EH (cell line): ENCODE measurements at regions not wholly inside any gene's neighbourhood (a gene's known extent, or its start where the extent isn't known, plus 50 kb on each side); places are given as distances from the start of the nearest gene placed in this dataset.
"Not testable (repeated sequence)": the region's sequence is repeated elsewhere in the genome, so short reads cannot be mapped to it uniquely, and the experiment has no call there.

Experiments
- DNase-seq: peaks from one replicate; pipeline ENCODE4 v3.0.0-alpha.2; 2015; ENCODE audit warnings: low read depth

GRCh38 chr13:21879263-21879914, 208.5 kb downstream of the FGF9 start:
- DNase-seq: no peak

DNA sequence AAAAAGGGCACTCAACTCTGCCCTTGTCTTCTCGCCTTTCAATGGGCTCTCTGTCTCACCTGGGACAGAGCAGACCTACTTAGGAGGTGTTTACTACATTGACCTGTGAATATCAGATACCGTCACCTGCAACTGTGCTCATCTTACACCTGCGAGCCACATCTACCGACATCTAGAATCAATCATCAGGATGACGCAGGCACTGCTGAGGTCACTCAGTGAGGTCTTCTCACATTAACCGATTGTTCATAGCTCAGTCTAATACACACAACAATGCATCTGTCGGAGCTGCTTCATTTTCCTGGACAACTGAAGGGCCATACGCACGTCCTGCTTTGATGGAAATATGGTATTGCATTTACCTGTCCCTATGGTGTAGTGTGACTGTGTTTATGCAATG, 211.9 kb downstream of the FGF9 start:
- no peak for DNase-seq

GRCh38 chr13:21883713-21884112, 212.8 kb downstream of the FGF9 start:
- DNase-seq: no peak

GRCh38 chr13:21884299-21884909, 213.5 kb downstream of the FGF9 start:
- DNase-seq: no peak

GRCh38 chr13:21884965-21885567, 214.2 kb downstream of the FGF9 start:
- no peak for DNase-seq

GRCh38 chr13:21885714-21886224, 214.9 kb downstream of the FGF9 start:
- DNase-seq: no peak

DNA sequence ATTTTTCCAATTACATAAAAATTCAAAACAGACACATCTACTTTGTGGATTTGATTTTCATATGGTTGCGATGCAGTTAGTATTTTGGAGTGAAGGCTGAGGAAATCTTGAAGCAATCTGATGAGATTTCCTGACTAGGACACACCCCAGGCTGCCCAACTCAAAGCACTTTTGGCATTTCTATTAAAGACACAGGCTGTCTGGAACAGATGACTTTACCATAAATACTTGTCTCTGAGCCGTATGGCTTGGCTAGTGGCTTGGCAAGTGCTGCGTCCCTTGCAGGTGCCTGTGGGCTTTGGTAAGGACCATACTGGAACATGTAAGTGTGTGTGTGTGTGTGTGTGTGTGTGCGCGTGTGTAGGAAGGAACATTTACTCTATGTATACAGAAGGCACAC, 218.8 kb downstream of the FGF9 start:
- no peak for DNase-seq

DNA sequence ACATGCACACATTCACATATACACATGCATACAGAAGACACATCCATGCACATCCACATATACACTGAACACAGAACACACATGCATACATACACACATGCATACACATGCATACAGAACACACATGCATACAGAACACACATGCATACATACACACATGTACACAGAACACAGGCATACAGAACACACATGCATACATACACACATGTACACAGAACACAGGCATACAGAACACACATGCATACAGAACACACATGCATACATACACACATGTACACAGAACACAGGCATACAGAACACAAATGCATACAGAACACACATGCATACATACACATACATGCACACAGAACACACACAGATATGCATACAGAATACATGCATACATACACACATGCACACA, 219.3 kb downstream of the FGF9 start:
- not testable (repeated sequence) for DNase-seq

DNA sequence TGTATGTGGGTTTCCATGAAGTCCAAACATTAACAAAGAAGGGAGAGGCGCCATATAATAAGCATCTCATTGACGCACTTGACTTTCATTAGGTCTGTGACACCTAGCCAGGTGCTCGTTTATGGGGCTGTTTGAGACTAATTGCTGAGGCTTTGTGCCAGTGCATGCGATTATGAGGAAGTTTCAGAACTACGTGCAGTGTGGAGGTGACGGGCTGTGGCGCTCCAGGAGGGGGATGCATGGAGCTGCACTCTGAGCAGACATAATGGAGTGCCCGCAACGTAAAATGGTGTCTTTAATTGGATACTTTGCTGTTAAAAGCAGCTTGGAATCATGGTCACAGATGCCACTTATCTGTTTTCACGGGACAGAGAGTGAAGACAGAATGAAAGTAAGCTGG, 223.2 kb downstream of the FGF9 start:
- DNase-seq: no peak

DNA sequence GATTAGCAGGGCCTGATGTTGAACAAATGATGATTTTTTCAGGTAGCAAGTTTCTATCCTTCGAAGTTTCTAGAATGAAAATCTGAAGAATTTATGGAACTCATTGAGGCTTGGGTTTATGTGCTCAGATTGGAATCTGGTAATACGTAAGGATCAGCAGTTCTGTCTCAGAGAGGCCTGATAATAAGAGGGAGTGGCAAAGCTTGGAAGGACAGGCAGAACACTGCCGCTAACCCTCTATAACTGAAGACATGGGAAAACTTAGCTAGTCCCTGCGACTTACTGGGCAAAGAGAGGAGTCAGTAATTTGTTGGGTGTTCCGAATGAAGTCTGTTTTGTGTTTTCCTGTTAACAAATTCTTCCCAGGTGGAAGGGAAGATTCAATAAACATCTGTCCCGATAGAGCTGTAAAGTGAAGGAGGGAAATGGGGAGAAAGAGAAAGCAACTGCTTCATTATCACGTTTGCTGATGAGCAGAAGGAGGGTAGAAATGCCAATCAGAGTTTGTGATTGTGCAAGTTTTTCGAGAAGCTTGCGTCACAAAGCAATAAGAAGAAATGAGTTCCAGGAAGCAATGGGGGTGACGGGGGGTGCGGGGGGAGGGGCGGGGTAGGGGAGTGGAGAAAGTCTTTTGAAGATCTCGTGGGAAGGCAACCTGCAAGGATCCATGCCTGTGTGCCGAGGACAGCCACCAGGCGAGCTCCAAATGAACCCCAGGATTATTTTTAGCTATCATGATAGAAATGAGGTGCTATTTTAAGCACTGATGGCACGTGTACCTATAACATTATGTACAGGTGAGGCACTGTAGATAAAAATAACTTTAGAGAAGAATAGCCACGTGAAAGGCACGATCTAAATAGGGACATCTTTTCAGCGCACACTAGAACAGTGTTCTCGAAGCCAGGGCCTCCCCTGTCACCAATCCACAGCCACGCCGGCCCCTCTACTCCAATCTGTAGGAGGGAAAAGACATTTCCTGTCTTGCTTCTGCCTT, 224.1 kb downstream of the FGF9 start:
- DNase-seq: no peak

- DNase-seq: no peak
These were observed 224.9 kb downstream of the FGF9 start for GRCh38 chr13:21895779-21896178.

- no peak for DNase-seq
These were observed 226.3 kb downstream of the FGF9 start for GRCh38 chr13:21897161-21897560.

- DNase-seq: no peak
These were observed 227.6 kb downstream of the FGF9 start for GRCh38 chr13:21898459-21898858.

DNA sequence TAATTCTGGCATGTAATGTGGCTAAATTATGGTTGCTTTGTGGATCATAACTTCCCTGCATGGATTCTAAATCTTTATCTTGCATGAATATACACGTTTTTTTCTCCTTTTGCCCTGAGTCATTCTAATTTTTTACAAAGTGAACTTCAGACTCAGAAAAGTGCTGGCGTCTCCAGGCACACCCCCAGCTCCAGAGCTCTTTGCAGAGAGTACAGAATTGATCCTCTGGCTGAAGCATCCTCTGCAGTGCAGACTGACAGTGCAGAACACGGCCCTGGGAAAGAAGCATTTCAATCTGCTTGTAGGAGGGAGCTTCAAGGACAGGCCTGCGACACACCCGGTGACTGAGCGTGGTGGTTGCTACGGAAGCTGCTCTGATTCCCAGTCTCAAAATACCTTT, 228.1 kb downstream of the FGF9 start:
- no peak for DNase-seq

- DNase-seq: no peak
These were observed 230.5 kb downstream of the FGF9 start for GRCh38 chr13:21901336-21901735.

DNA sequence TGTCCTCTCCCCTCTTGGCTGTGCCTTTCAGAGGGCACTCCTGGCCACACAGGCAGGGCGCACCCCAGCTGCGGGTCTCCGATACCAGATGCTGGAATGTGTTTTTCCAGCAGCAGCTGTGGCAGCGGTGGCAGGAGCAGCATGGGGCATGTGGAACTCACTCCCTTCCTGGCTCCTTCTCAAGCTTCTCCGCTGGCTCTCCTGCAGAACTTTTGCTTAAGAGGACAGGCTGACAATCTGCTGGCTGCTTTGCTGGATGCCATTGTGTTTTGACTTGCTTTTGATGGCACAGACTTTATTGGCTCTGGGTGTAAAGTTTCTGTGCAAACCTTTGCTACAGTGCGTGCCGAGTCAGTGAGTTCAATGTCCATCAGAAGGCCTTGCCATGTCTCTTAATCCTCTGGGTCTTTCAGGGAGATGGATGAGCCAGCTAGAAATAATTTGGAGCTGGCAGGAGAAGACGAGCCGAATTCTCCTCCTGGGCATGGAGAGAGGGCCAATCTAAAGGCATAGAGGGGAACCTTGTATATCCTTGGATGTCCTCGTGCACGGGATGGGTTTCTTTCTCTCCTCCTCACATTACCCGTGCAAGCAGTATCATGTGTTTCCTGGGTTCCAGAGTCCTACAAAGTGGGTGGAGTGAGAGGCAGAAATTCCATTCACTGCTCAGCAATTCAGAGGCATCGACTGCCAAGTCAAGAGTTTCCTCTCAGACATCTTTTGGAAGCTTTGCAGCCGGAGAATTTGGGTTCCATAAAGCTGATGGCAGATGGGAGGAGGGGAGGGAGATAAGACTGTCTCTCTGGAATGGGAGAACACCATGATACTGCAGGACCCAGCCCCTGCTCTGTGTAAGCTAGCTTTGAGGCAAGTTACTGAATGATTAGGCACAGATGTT, 231.2 kb downstream of the FGF9 start:
- DNase-seq: no peak

DNA sequence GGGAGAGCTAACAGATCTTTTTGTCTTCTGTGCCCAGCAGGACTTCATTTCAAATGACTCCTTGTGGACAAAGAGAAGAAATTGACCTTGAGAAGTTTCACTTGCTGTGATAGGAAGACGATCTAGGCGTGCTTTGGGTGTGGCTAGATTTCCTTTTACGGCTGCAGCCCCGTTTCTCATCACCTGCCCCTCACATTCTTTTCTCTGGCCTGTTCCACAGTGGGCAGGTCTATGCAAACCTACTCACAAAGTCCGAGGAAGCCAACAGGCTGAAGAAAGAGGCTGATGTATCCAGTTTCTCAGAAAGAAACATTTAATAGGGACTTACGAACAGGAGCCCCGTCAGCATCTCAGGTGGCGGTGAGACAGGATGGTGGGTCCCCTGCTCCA, 231.8 kb downstream of the FGF9 start:
- DNase-seq: no peak

DNA sequence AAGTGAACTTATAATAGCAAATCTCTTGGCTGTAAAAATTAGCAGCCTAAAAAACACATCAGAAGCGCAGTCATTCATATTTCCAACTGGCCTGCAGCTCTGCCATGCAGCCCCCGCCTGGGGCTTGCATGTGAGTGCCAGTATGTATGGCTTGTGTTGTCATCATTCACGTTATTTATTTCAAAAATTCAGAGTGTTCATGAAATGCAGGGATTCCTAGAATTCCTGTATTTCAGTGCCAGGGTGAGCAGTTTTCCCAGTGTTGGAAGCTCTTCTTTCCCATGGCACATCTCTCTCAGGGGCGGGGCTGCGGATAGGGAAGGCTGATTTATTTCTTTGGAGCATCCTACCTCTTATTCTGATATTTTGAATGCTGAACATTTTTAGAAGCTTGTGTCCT, 234.6 kb downstream of the FGF9 start:
- no peak for DNase-seq

- no peak for DNase-seq
These were observed 238.5 kb downstream of the FGF9 start for GRCh38 chr13:21909331-21909730.

GRCh38 chr13:21910546-21910945, 239.7 kb downstream of the FGF9 start:
- DNase-seq: no peak

GRCh38 chr13:21911646-21912298, 240.9 kb downstream of the FGF9 start:
- no peak for DNase-seq
